Activated CD8-positive, alpha-beta memory T cell treated with anti-CD3 and anti-CD28 coated beads for 24 hours (primary cell): ENCODE measurements at regions not wholly inside any gene's neighbourhood (a gene's known extent, or its start where the extent isn't known, plus 50 kb on each side); places are given as distances from the start of the nearest gene placed in this dataset.

Source experiments
- DNase-seq: peaks from one replicate; pipeline ENCODE4 v3.0.0-alpha.2; 2020

- no peak for DNase-seq
Measured at GRCh38 chr21:35933466-35933865, 126.9 kb downstream of the SETD4 start.

- no peak for DNase-seq
Measured at GRCh38 chr21:35932232-35932911, 128.0 kb downstream of the SETD4 start.

GRCh38 chr21:35929901-35930300 is 130.4 kb downstream of the SETD4 start:
- no peak for DNase-seq

GRCh38 chr21:35927262-35927661 is 133.1 kb downstream of the SETD4 start:
- DNase-seq, result no peak

GRCh38 chr21:35926003-35926740 is 134.2 kb downstream of the SETD4 start:
- no peak for DNase-seq

GRCh38 chr21:35925497-35925896 is 134.8 kb downstream of the SETD4 start:
- DNase-seq, result no peak

GRCh38 chr21:35924714-35925301 is 135.5 kb downstream of the SETD4 start:
- no peak for DNase-seq

GRCh38 chr21:35923971-35924370 is 136.4 kb downstream of the SETD4 start:
- no peak for DNase-seq

- DNase-seq, result no peak
Measured at GRCh38 chr21:35922618-35923017, 137.7 kb downstream of the SETD4 start.

- DNase-seq, result no peak
Measured at GRCh38 chr21:35921471-35921870, 138.9 kb downstream of the SETD4 start.

GRCh38 chr21:35920436-35920835 is 139.9 kb downstream of the SETD4 start:
- DNase-seq, result no peak

GRCh38 chr21:35915030-35915429 is 145.3 kb downstream of the SETD4 start:
- DNase-seq, result no peak

GRCh38 chr21:35911412-35912191 is 148.7 kb downstream of the SETD4 start:
- DNase-seq, result no peak

GRCh38 chr21:35909456-35910223 is 150.7 kb downstream of the SETD4 start:
- no peak for DNase-seq

GRCh38 chr21:35908311-35909078 is 151.8 kb downstream of the SETD4 start:
- DNase-seq, result no peak

- no peak for DNase-seq
Measured at GRCh38 chr21:35906586-35906985, 153.7 kb downstream of the SETD4 start.

- DNase-seq, result no peak
Measured at GRCh38 chr21:35905963-35906345, 154.4 kb downstream of the SETD4 start.

- no peak for DNase-seq
Measured at GRCh38 chr21:35905096-35905962, 155.0 kb downstream of the SETD4 start.

- no peak for DNase-seq
Measured at GRCh38 chr21:35900539-35900938, 159.8 kb downstream of the SETD4 start.

GRCh38 chr21:35896060-35896459 is 164.3 kb downstream of the SETD4 start:
- no peak for DNase-seq

- no peak for DNase-seq
Measured at GRCh38 chr21:35895598-35895997, 164.7 kb downstream of the SETD4 start.
